GM19043 (cell line): ENCODE measurements at regions not wholly inside any gene's neighbourhood (a gene's known extent, or its start where the extent isn't known, plus 50 kb on each side); places are given as distances from the start of the nearest gene placed in this dataset.

Experiments used
- ATAC-seq: cut with Tn5 transposase; IDR thresholded peaks from one replicate; pipeline ENCODE4 v1.9.1; 2021; ENCODE audit warnings: low read depth; ENCODE audit not compliant: unreplicated experiment

DNA sequence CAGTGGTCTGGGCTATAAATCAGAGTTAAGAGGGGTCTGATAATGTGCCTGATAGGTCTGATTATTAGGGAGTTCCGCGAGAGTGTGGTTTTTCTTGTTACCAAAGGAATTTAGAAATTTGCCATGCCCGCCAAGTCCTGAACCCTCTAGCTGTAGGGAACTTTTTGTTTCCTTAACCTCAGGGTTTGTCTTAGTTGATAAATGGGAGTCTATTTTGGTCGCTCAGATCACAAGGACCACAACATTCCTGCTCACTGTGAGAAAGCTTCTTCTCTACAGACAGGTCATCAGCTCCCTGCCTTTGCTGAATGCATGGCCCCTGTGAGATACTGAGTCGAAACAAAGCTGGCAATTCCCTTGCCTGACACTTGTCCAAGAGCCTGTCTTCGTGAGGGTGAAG, 497.8 kb downstream of the HS3ST4 start:
- ATAC-seq, result no peak

GRCh38 chr16:26194526-26194925, 502.8 kb downstream of the HS3ST4 start:
- ATAC-seq, result no peak

DNA sequence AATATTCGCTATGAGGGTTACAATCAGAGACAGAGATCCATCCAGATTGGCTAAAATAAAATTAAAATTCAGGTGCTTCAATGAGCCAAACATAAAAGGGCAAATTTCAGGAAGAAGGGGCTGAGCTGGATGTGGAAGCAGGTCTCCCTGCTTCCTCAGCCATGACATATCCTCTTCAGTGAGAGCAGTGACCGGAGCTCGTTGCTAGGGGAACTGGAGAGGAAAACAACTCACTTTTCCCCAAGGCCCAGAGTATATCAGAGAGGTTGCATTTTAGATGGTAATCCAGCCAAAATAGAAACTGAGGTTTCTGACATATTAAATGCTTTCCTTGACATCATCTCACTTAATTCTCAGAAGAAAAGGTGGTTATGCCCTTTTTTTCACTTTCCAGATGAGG, 503.5 kb downstream of the HS3ST4 start:
- no peak for ATAC-seq

DNA sequence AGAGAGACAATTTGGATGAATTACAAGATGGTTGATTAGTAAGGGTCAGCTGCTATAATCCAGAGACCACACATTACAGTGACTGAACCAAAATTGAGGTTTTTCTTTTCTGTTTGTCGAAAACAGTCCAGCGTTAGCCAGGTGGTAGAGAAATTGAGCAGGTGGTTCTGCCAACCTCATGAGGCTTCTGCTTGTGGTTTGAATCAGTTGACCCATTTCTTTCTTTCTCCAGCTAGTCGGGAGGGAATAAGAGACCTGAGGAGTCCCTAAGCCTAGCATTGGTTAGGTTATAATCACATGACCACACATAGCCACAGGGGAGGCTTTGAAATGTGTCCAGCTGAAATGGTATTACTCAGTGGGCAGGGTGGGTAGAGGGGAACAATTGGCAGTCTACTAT, 504.6 kb downstream of the HS3ST4 start:
- ATAC-seq, result no peak

GRCh38 chr16:26196802-26197201, 505.0 kb downstream of the HS3ST4 start:
- ATAC-seq, result no peak

- no peak for ATAC-seq
Measured at GRCh38 chr16:26197707-26198106, 505.9 kb downstream of the HS3ST4 start.

DNA sequence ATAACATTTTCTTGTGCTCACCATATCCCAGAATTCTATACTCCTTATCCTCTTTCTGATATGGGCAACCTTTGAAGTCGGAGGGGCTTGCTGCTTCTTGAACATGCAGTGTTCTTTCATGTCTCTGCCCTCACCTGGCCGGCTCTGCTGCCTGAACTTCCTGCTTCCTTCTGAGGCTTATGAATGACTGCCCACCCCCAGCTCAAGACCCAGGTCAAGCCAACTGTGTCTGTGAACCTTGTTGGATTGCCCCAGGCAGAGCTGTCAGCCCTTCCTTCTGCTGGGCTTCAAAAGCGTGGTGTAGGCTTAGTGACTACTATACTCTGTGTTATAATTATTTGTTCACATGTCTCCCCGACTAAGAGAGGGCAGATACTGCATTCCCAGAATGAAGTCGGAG, 506.5 kb downstream of the HS3ST4 start:
- ATAC-seq, result no peak

- ATAC-seq, result no peak
Measured at GRCh38 chr16:26204138-26204537, 512.4 kb downstream of the HS3ST4 start.

GRCh38 chr16:26211542-26211941, 519.8 kb downstream of the HS3ST4 start:
- no peak for ATAC-seq

DNA sequence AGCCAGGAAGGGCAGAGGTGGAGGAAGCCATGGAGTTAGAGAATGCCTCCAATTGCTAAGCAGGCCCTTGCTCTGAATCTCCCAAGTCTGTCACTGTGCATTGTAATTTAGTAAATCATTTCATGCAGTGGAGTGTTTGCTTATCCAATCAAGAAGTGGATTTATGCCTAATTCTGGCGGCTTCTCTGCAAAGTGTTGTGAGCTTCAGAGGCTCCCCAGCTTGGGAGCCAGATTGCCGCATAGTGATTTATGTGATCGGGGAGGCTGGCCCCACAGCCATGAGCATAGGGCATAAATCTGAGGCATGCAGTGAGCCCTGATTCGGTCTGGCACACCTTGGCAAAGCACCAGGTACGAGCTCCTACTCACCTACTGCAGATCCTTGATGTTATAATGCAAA, 520.8 kb downstream of the HS3ST4 start:
- ATAC-seq, result no peak

GRCh38 chr16:26214581-26215174, 522.9 kb downstream of the HS3ST4 start:
- no peak for ATAC-seq

GRCh38 chr16:26220894-26221293, 529.1 kb downstream of the HS3ST4 start:
- ATAC-seq, result no peak

DNA sequence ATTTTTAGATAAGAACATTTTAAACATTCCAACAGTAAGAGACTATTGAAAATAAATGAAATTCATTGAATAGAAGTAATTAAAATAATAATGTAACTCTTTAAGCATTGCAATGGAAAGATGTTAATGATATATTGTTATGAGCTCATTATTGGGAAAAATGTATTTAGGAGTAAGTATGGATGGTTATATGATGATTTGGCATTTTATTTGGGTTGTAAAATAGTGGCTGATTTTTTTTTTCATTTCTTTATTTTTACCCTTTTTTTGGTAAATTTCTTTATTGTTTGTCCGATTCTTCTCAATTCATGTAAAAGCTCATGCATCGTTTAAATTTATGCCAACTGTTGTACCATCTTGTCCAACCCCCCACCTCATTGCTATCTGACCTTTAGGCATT, 539.9 kb downstream of the HS3ST4 start:
- ATAC-seq, result no peak

GRCh38 chr16:26240807-26241206, 549.0 kb downstream of the HS3ST4 start:
- ATAC-seq, result no peak

GRCh38 chr16:26247063-26247462, 555.3 kb downstream of the HS3ST4 start:
- no peak for ATAC-seq

- ATAC-seq, result no peak
Measured at GRCh38 chr16:26252598-26252997, 560.8 kb downstream of the HS3ST4 start.

DNA sequence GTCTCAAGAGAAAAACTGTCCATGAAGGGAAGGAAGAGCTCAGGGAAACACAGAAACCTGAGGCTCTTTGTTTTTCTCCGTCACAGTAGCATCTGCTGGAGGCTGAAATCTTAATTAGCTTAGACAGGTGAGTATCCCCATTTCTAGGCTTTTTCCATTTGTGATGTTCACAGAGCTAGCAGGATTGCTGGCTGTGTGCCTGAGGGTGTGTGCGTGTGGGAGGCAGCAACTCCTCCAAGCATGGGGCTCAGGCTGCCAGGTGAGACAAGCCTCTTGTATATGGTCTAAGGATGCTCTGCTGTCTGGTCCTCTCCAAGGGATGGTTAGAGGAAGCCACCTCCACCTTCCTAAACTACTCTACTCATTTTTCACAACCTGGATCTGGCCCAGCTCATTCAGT, 569.9 kb downstream of the HS3ST4 start:
- ATAC-seq, result no peak

DNA sequence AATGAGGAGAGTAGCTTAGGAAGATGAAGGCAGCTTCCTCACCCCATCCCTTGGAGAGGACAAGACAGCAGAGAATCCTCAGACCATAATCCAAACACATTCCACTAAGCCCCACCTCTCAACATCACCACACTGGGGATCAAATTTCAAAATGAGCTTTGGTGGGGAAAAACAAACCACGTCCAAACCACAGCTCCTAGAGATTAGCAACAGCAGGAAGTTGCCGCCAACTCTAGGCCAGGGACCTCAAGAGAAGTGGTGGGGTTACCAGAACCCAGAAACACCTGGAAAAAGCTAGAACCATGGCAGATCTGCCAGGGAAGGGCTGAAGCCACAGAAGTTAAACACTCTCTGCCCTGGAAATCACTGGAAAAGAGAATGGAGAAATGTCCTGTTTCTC, 571.6 kb downstream of the HS3ST4 start:
- no peak for ATAC-seq

- ATAC-seq, result no peak
Measured at GRCh38 chr16:26267641-26268040, 575.9 kb downstream of the HS3ST4 start.

DNA sequence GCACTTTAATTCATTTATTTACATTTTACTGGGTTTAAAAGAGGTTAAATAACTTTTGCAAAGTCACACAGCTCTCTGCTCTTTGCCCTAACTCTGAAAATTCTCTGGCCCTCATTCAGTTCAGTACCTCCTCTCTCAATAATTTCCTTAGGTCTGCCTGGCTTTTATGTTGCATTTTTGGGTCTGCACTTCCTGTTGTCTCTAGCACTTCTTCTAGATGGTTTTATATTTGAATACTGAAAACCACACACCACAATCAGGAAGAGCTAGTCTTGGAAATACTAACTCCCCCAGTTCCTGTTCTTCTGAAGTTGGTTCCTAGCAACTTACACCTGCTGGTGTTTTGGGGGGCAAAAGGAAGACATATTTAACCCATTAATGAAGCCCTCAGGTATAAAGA, 577.9 kb downstream of the HS3ST4 start:
- no peak for ATAC-seq

- ATAC-seq, result no peak
Measured at GRCh38 chr16:26273607-26274006, 581.8 kb downstream of the HS3ST4 start.

DNA sequence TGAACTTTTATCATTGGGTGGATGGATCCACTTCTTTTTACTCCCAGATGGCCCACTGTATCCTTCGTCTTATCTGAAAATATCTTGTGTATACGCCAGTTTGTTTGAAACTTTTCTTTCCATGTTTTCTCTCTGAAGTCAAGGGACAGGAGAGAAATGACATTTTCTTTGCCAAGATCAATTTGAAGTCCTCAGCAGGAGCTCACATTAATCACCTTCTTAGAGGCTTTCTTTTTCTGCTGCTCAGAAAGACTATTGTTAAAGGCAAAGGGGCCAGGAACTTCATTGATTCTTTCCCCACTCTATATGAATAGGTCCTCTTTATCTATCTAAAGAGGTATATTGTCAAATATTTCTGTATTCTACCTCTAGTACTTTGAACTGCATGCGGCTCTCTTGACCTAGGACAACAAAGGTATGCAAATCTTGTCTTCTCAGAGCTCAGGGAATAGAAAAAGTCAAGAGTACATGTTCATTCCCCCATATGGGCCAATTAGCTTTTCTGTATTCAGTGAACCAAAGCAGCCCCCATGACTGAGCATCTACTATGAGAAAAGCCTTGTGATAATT, 583.3 kb downstream of the HS3ST4 start:
- no peak for ATAC-seq

GRCh38 chr16:26276289-26276688, 584.5 kb downstream of the HS3ST4 start:
- ATAC-seq, result no peak
